PC-9 (cell line): ENCODE measurements at regions not wholly inside any gene's neighbourhood (a gene's known extent, or its start where the extent isn't known, plus 50 kb on each side); places are given as distances from the start of the nearest gene placed in this dataset.

Experiments used
- CTCF ChIP-seq: fragments of 200-600 bp; sonication (generic); conservative IDR thresholded peaks from 2 replicates; pipeline ENCODE4 v1.6.1; 2017; ENCODE audit warnings: mixed run types, antibody characterized with exemption, mild to moderate bottlenecking, moderate library complexity
- EZH2 ChIP-seq: fragments of 200-600 bp; sonication (generic); IDR thresholded peaks from 2 replicates; pipeline ENCODE4 v1.8.0; 2017; ENCODE audit warnings: antibody characterized with exemption, low read depth

- no peak for TF ChIP-seq EZH2
- no peak for TF ChIP-seq CTCF
Measured at GRCh38 chr9:81819155-81819554, 109.1 kb upstream of the SPATA31D4 start.
